A549 (cell line): ENCODE measurements at regions not wholly inside any gene's neighbourhood (a gene's known extent, or its start where the extent isn't known, plus 50 kb on each side); places are given as distances from the start of the nearest gene placed in this dataset.

Experiments
- CHD2 ChIP-seq: fragments of 150-350 bp; IDR thresholded peaks from 2 replicates; pipeline ENCODE4 v1.6.1; 2014; ENCODE audit warnings: low read length; ENCODE audit not compliant: partially characterized antibody
- CTCF ChIP-seq: fragments of >200 bp; sonication (Bioruptor Twin); formaldehyde crosslinking; IDR thresholded peaks from 3 replicates; pipeline ENCODE4 v1.5.1; 2016
- E2F6 ChIP-seq: IDR thresholded peaks from 2 replicates; pipeline ENCODE4 v1.6.1; 2012; ENCODE audit warnings: low read depth, borderline replicate concordance
- JUN ChIP-seq, 2 experiments: fragments of >200 bp; sonication (Bioruptor Twin); formaldehyde crosslinking; IDR thresholded peaks; 2 replicates in 1 of 2; 3 replicates in 1 of 2; pipeline ENCODE4 v1.6.1; 2016 to 2017
- NFE2L2 ChIP-seq: fragments of 150-350 bp; conservative IDR thresholded peaks from 2 replicates; pipeline ENCODE4 v1.6.1; 2014; ENCODE audit warnings: low read length
- RARB ChIP-seq: fragments of 250-450 bp; sonication (Bioruptor Pico); IDR thresholded peaks from 2 replicates; pipeline ENCODE4 v1.8.0; 2021; ENCODE audit warnings: mild to moderate bottlenecking, moderate library complexity
- TF ChIP-seq, protein P1 (sequence below): IDR thresholded peaks from 2 replicates; pipeline ENCODE4 v1.6.1; 2012

GRCh38 chr18:44393406-44393805 is 287.3 kb upstream of the SETBP1 start:
- TF ChIP-seq CTCF (no peak), E2F6 (no peak), NFE2L2 (no peak), CHD2 (no peak), RARB (no peak), JUN (IDR thresholded peaks at IDR 0.05) (no peak)
- TF ChIP-seq, protein P1, sequence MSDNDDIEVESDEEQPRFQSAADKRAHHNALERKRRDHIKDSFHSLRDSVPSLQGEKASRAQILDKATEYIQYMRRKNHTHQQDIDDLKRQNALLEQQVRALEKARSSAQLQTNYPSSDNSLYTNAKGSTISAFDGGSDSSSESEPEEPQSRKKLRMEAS = no peak
